GM21367 (cell line): ENCODE measurements at regions not wholly inside any gene's neighbourhood (a gene's known extent, or its start where the extent isn't known, plus 50 kb on each side); places are given as distances from the start of the nearest gene placed in this dataset.
"Not testable (repeated sequence)": the region's sequence is repeated elsewhere in the genome, so short reads cannot be mapped to it uniquely, and the experiment has no call there.

ENCODE experiments used
- ATAC-seq: cut with Tn5 transposase; IDR thresholded peaks from one replicate; pipeline ENCODE4 v1.9.1; 2021; ENCODE audit not compliant: unreplicated experiment

DNA sequence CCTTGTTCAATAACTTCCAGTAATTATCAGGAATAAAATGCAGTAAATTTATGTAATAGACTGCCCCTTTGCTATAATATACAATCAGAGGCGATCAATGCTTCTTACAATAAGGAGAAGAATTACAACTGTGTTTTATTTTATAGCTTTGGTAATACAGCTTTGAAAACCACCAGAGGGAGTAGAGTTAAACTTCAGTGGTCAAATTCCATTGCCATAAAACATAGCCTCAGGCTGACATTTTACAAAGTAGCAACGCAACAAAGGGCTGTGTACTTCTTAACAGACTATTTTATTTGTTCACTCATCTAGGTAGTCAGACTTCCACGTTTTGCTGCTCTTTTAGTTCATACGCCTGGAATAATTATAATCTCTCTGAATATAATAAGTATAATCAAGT lies 58.5 kb downstream of the TEX13C start:
- ATAC-seq: no peak

DNA sequence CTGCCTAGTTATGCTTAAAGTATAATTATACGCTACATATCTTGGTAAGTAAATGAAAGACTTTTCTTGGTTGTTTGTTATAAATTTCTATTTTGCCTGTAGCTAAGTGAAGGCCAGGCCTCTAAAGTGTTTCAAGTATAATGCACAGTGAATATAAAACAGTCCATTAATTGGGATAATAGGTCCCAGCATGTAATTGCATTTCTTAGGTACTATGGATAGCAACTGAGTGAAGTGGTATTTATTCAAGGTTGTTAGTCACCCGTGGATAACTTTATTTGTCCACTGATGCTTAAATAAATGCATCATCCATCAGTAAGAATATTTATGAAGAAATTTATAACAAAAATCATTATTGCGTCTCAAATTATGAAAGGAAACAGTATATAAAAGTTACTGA lies 59.1 kb downstream of the TEX13C start:
- no peak for ATAC-seq

GRCh38 chrX:125382148-125382628 lies 62.5 kb downstream of the TEX13C start:
- no peak for ATAC-seq

DNA sequence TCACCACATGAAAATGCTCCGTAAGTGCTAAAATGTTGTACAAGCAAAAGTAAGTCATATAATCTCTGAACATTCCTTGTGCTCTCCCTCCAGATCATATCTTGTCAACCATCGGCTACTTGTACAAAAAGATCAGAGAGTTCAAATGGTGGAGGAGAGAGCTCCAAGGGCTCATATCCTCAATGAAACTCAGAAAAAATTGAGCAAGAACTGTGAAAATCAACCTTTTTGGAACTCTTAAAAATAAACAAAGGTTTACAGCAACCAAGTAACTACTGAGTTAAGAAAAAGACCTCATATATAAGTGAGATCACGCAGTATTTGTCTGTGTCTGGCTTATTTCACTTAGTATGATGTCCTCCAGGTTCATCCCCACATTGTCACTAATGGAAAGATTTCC lies 63.2 kb downstream of the TEX13C start:
- no peak for ATAC-seq

DNA sequence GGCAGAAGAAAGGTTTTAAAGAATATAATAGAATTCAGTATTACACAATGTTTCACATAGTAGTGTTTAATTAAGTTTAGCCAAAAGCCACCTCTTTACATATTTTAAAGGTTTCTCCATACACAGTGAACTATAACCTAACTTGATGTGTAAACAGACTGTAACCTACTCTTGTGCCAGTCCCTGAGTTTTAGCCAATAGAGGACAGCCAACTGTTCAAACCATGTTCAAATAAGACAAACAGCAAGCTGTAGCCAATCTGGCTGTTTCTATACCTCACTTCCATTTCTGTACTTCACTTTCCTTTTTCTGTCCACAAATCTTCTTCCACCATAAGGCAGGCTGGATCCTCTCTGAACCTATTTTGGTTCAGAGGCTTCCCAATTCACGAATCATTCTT lies 65.2 kb downstream of the TEX13C start:
- ATAC-seq: no peak

DNA sequence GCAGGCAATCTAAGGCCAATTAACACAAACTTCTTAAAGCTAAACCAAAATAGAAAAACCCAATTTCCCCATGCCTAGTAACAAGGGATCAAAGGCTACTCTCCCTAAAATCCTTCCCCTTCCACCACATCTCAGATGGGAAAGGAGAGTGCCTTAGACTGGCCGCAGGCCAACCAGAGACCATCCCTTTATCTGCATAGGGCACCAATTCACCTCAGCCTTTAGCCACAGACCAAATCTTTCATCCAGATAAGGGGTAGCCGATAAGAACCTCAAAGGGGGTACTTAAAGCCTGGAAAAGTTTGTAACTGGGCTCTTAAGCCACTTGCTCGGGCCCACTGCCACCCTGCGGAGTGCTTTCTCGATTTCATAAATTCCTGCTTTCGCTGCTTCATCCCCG lies 68.3 kb downstream of the TEX13C start:
- no peak for ATAC-seq

- ATAC-seq: no peak
These were observed 74.8 kb downstream of the TEX13C start for GRCh38 chrX:125394449-125394848.

GRCh38 chrX:125395626-125396025 lies 76.0 kb downstream of the TEX13C start:
- ATAC-seq: no peak

DNA sequence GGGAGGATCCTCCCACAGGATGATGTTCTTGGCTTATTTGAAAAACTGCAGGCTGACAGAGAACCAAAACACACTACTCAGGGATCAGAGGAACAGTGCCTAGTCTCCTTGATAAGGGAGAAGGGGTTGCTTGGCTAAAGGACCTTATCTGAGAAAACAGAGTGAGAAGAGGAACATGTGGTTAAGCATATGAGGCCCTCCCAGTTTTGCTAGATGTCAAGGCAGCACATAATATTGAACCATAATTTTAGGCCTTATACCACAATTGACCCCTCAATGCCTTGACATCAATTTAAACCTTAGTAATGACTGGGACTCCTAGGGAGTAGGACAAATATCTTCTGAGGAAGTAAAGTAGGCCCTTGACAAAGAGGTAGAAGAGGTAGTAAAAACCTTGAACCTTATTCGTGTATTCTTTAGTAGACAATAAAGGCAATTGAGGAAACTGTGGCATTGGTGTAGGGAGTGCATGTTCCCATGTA lies 79.3 kb downstream of the TEX13C start:
- no peak for ATAC-seq

DNA sequence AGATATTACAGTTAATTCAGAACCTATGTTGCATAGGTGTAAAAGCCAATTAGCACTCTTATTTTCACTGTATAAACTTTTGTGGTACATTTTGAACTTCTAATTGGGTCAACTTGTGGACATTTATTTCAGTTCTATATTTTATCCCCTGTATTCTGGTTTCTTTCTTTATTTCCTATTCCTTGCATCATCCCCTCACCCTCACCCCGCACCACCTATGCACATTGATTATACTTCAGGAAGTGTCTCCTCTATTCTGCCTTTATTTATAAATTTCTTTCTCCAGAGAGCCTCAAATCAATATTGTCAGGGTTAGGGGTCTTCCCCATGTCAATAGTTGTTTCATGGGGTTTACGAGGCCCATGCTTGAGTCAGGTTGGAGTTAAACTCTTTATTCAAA lies 83.1 kb downstream of the TEX13C start:
- ATAC-seq: no peak

DNA sequence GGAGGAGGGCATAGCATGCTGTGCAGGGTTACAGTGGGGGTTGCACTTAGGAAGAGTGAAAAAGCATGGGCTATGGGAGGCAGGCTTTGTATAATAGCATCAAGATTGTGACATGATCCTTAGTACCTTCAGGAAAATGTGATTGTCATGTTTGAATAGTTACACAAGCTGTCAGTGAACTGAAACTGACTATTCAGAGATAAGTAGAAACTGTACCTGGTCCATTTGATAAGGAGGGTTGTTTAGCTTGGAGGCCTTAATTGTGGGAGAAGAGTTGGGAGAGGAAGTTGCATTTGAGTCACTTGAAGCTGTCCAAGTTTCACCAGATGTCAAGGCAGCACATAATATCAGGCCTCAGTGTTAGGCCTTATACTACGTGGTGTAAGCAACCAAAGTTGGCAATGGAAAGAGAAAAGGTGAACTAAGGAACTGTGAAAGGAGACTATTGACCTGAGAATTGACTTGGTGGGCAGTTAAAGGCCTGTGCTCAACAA lies 85.0 kb downstream of the TEX13C start:
- no peak for ATAC-seq

DNA sequence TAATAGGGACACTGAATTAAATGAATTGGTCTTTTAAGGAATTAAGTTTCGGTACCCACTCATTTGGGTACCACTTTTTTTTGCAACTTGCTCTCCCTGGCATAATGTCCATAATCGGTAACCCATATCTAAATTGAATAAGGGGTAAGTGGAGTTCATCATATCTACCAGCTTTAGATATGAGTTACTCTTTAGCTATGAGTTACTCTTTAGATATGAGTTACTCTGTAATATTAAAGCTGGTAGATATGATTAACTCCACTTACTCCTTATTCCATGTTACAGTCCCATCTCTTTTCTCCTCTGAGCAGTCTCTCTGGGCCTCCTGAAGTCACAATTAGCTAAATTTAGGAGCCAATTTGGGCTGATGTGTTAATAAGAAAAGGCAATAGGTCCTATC lies 85.7 kb downstream of the TEX13C start:
- ATAC-seq: no peak

DNA sequence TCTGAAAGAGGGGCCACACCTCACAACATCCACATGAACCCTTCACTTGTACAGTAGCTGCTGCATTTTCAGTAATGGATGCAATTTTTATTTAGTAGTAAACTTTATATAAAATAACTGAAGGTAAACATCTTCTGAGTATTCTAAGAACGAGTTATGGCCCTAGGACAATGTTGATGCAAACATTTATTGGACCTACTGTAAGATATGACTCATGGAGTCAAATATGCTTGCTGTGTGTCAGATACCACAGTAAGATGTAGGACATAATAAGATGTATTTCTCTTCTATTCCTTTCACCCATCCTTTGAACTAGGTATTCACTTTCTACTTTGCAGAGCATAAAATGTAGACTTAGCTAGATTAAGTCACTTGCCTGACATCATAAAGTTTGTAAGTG lies 87.6 kb downstream of the TEX13C start:
- no peak for ATAC-seq

DNA sequence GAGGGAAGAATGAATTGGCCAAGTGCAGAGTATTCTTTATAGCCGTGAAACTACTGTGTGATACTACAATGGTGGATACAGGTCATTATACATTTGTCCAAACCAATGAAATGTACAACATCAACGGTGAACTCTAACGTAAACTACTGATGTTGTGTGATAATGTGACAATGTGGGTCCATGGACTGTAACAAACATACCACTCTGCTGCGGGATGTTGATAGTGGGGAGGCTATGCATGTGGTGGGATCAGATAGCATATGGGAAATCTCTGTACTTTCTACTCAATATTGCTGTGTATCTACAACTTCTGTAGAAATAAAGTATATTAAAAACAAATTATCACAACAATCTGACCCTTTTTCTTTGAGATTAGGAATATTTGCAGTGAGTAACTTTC lies 101.1 kb downstream of the TEX13C start:
- ATAC-seq: no peak

- ATAC-seq: no peak
These were observed 103.3 kb downstream of the TEX13C start for GRCh38 chrX:125422986-125423385.

DNA sequence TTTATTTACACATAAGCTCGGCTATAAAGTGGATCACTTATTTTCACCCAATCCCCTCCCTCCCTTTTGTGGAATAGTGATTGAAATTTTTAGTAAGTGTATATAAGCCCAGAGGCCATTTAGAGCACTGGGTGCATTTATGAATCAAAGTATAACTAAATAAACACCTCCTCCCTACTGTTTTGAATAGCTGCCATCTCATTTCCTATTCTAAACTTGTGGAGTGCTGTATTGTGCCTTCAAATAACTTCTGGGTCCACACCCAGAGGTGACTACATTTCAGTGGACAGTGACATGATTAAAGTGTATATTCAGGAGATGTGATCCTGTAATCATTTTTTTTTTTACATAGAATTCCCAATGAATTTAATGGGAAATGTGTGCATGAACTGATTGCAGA lies 104.9 kb downstream of the TEX13C start:
- no peak for ATAC-seq

DNA sequence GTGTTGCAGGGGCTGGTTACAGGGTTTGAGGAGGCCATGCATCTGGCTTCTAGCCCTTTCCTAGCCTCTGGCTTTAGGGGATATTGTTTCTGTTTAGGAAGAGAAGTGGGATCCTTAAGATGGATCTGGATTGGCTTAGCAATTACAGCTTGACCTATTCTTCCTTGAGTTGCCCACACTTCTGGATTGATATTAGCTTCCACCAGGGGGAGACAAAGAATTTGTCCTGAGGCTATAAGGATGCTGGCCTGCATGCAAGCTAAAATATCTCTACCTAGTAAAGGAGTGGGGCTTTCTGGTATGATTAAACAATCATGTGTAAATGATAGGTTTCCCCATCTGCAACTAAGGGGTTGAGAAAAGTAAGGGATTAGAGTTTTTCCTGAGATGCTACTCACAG lies 117.2 kb downstream of the TEX13C start:
- no peak for ATAC-seq

GRCh38 chrX:125439194-125439849 lies 119.7 kb downstream of the TEX13C start:
- no peak for ATAC-seq

DNA sequence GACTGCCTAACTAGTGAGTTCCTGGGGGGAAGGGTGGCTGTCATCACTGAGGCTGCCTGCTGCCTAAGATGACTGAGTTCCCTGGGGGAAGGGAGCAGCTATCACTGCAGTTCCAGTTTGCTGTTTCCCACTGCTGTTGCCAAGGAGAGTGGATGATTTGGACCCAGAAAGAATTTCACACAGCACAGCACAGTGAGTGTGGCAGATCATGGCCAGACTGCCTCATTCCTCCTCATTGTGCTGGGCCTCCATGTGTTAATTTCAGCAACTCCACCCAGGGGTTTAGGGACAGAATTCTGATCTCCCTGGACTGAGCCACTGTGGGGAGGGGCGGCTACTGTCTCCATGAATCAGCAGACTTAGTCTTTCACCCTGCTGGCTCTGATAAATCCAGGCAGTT lies 125.0 kb downstream of the TEX13C start:
- no peak for ATAC-seq

- no peak for ATAC-seq
These were observed 155.8 kb downstream of the TEX13C start for GRCh38 chrX:125475482-125475881.

- no peak for ATAC-seq
These were observed 172.8 kb downstream of the TEX13C start for GRCh38 chrX:125492439-125492838.

- ATAC-seq: not testable (repeated sequence)
These were observed 173.3 kb downstream of the TEX13C start for GRCh38 chrX:125493004-125493403.

DNA sequence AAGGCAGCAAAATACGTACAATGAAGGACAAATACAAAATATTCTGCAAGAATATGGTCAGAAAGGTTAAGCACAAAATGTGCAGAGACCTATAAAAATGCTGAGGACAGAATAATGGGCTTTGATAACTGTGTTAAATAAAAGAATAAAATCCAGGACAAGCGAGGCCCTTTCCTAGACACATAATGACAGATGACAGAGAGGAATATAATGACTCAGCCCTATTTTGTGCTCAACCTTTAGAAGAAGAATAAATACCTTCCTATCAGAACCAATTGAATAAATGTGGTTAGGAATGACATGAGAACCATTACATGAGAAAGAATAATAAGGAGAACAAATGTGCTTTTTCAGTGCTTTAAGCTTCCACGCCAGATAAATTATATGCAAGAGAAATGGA lies 178.0 kb downstream of the TEX13C start:
- no peak for ATAC-seq
